Cerebellar cortex (tissue), 1 donor: ENCODE measurements at regions not wholly inside any gene's neighbourhood (a gene's known extent, or its start where the extent isn't known, plus 50 kb on each side); places are given as distances from the start of the nearest gene placed in this dataset.
"Not testable (repeated sequence)": the region's sequence is repeated elsewhere in the genome, so short reads cannot be mapped to it uniquely, and the experiment has no call there.

Experiments used
- DNase-seq: peaks from one replicate; pipeline ENCODE4 v3.0.0-alpha.2; 2015; ENCODE audit warnings: low spot score

GRCh38 chr5:85395526-85395925 is 1010.8 kb upstream of the EDIL3 start:
- DNase-seq, result no peak

- DNase-seq, result no peak
Observed at GRCh38 chr5:85397451-85397850, 1012.8 kb upstream of the EDIL3 start.

- DNase-seq, result no peak
Observed at GRCh38 chr5:85428426-85428934, 1043.8 kb upstream of the EDIL3 start.

GRCh38 chr5:85431726-85432125 is 1047.0 kb upstream of the EDIL3 start:
- DNase-seq, result not testable (repeated sequence)

- no peak for DNase-seq
Observed at GRCh38 chr5:85441156-85441555, 1056.5 kb upstream of the EDIL3 start.

GRCh38 chr5:85441853-85442252 is 1057.2 kb upstream of the EDIL3 start:
- no peak for DNase-seq

- DNase-seq, result no peak
Observed at GRCh38 chr5:85452322-85453025, 1067.8 kb upstream of the EDIL3 start.

GRCh38 chr5:85453026-85453349 is 1068.3 kb upstream of the EDIL3 start:
- DNase-seq, result no peak

GRCh38 chr5:85458319-85458718 is 1073.6 kb upstream of the EDIL3 start:
- no peak for DNase-seq

- DNase-seq, result no peak
Observed at GRCh38 chr5:85462957-85463356, 1078.3 kb upstream of the EDIL3 start.

- DNase-seq, result no peak
Observed at GRCh38 chr5:85466423-85466822, 1081.7 kb upstream of the EDIL3 start.

- no peak for DNase-seq
Observed at GRCh38 chr5:85472749-85473148, 1088.1 kb upstream of the EDIL3 start.

- not testable (repeated sequence) for DNase-seq
Observed at GRCh38 chr5:85475151-85475550, 1090.5 kb upstream of the EDIL3 start.

GRCh38 chr5:85476617-85477016 is 1091.9 kb upstream of the EDIL3 start:
- DNase-seq, result no peak

GRCh38 chr5:85479849-85480248 is 1095.2 kb upstream of the EDIL3 start:
- DNase-seq, result no peak

GRCh38 chr5:85484982-85485574 is 1100.4 kb upstream of the EDIL3 start:
- no peak for DNase-seq

- no peak for DNase-seq
Observed at GRCh38 chr5:85488295-85488694, 1103.6 kb upstream of the EDIL3 start.

GRCh38 chr5:85500869-85501268 is 1116.2 kb upstream of the EDIL3 start:
- DNase-seq, result no peak

GRCh38 chr5:85512896-85513295 is 1104.8 kb upstream of the COX7C start:
- DNase-seq, result no peak

GRCh38 chr5:85515588-85515987 is 1102.2 kb upstream of the COX7C start:
- DNase-seq, result no peak

GRCh38 chr5:85517386-85517785 is 1100.4 kb upstream of the COX7C start:
- no peak for DNase-seq

GRCh38 chr5:85533341-85534047 is 1084.2 kb upstream of the COX7C start:
- DNase-seq, result no peak

- no peak for DNase-seq
Observed at GRCh38 chr5:85538362-85538761, 1079.4 kb upstream of the COX7C start.
